GM12878 (cell line): ENCODE measurements at regions not wholly inside any gene's neighbourhood (a gene's known extent, or its start where the extent isn't known, plus 50 kb on each side); places are given as distances from the start of the nearest gene placed in this dataset.
A peak's percentile ranks its signal among the peaks of the same experiment; 100 is the strongest.

Experiments
- ATAC-seq: fragments of 200-7000 bp; cut with Tn5 transposase; 3 replicates; pipeline ENCODE4 v1.9.1; 2020; ENCODE audit warnings: mild to moderate bottlenecking, moderate library complexity
- BruUV-seq: library from RNA; stranded (reverse); fragments of 400-500 nt; replicated peaks from 2 replicates; lab custom pipeline; 2021; lab: Mats Ljungman, UMichigan
- CTCF ChIA-PET: fragments of 300-600 bp; sonication (Branson Sonifier 250); formaldehyde crosslinking; extraction: SDS; loops from one replicate; lab custom pipeline; 2021; ENCODE audit warnings: inconsistent platforms; lab: Yijun Ruan, JAX
- POLR2A ChIA-PET: fragments of 350-600 bp; formaldehyde crosslinking; extraction: SDS; loops from one replicate; lab custom pipeline; 2021; ENCODE audit warnings: inconsistent platforms; lab: Charles Lee
- RAD21 ChIA-PET: fragments of 300-600 bp; sonication (Branson Sonifier 250); formaldehyde crosslinking; loops from one replicate; lab custom pipeline; 2023; ENCODE audit warnings: antibody characterized with exemption; ENCODE audit not compliant: unreplicated experiment; lab: Charles Lee
- SMC1A ChIA-PET: fragments of 300-600 bp; sonication (Branson Sonifier 250); formaldehyde crosslinking; loops from one replicate; lab custom pipeline; 2023; ENCODE audit not compliant: unreplicated experiment, uncharacterized antibody; lab: Charles Lee
- DNase-seq: peaks from one replicate; pipeline ENCODE4 v3.0.0-alpha.2; 2011; ENCODE audit warnings: low read depth, low spot score
- FAIRE-seq: peaks from 3 replicates; lab custom pipeline; 2011; peaks lifted over from hg19 to GRCh38; lab: Jason Lieb, UNC
- H2AFZ ChIP-seq: 2 replicates; pipeline ENCODE4 v1.6.0; 2011; ENCODE audit warnings: low read depth, low read length, control low read depth; ENCODE audit not compliant: control insufficient read depth
- H3K27ac ChIP-seq: 2 replicates; pipeline ENCODE4 v1.5.1; 2011; ENCODE audit warnings: control low read depth; ENCODE audit not compliant: control insufficient read depth, insufficient read depth
- H3K27me3 ChIP-seq, 2 experiments: replicated peaks in 1 of 2; 2 replicates each; pipeline versions ENCODE4 v1.6.0 to v1.6.1; 2011; ENCODE audit warnings: low read length in 1 of 2; ENCODE audit not compliant: control insufficient read depth in 2 of 2, insufficient read depth in 2 of 2
- H3K36me3 ChIP-seq, 2 experiments: 2 replicates each; pipeline ENCODE4 v1.5.1; 2011; ENCODE audit warnings: low read length in 1 of 2; ENCODE audit not compliant: control insufficient read depth in 2 of 2, insufficient read depth in 2 of 2
- H3K4me1 ChIP-seq: 2 replicates; pipeline ENCODE4 v1.6.1; 2011; ENCODE audit warnings: mild to moderate bottlenecking, low read length, moderate library complexity, mixed read lengths; ENCODE audit not compliant: control insufficient read depth, insufficient read depth
- H3K4me2 ChIP-seq: 2 replicates; pipeline ENCODE4 v1.6.0; 2011; ENCODE audit warnings: control low read depth; ENCODE audit not compliant: control insufficient read depth, insufficient read depth
- H3K4me3 ChIP-seq: fragments of 200-600 bp; sonication (generic); 2 replicates; pipeline ENCODE4 v1.5.1; 2016
- H3K79me2 ChIP-seq: 2 replicates; pipeline ENCODE4 v1.6.0; 2011; ENCODE audit warnings: low read length; ENCODE audit not compliant: control insufficient read depth, insufficient read depth
- H3K9ac ChIP-seq: 2 replicates; pipeline ENCODE4 v1.8.0; 2011; ENCODE audit warnings: low read length, control low read depth, mixed read lengths; ENCODE audit not compliant: control insufficient read depth, insufficient read depth
- H3K9me3 ChIP-seq: replicated peaks from 3 replicates; pipeline ENCODE4 v1.5.1; 2011; ENCODE audit warnings: mild to moderate bottlenecking, low read length; ENCODE audit not compliant: control insufficient read depth, insufficient read depth
- H4K20me1 ChIP-seq: 2 replicates; pipeline ENCODE4 v1.6.0; 2011; ENCODE audit not compliant: control insufficient read depth, insufficient read depth
- ATF7 ChIP-seq: fragments of 450-650 bp; IDR thresholded peaks from 2 replicates; pipeline ENCODE4 v1.6.1; 2016; ENCODE audit warnings: low read depth, mild to moderate bottlenecking
- BCL11A ChIP-seq: IDR thresholded peaks from 2 replicates; pipeline ENCODE4 v1.6.1; 2011; ENCODE audit warnings: low read depth, low read length
- CREB1 ChIP-seq: IDR thresholded peaks from 2 replicates; pipeline ENCODE4 v1.6.1; 2012; ENCODE audit warnings: low read depth, mild to moderate bottlenecking, inconsistent platforms
- CREM ChIP-seq: IDR thresholded peaks from 2 replicates; pipeline ENCODE4 v1.6.1; 2014; ENCODE audit warnings: antibody characterized with exemption, low read depth
- DPF2 ChIP-seq: fragments of 450-650 bp; IDR thresholded peaks from 2 replicates; pipeline ENCODE4 v1.6.1; 2017; ENCODE audit warnings: mild to moderate bottlenecking
- EP300 ChIP-seq, 2 experiments: fragments of 150-350 bp in 1 of 2; IDR thresholded peaks; 2 replicates each; pipeline ENCODE4 v1.6.1; 2011 to 2012; ENCODE audit warnings: low read depth in 2 of 2, low read length in 2 of 2, borderline replicate concordance in 1 of 2, improper control_type of control experiment in 1 of 2, inconsistent platforms in 1 of 2; ENCODE audit not compliant: control insufficient read depth in 1 of 2
- ETV6 ChIP-seq, 2 experiments: fragments of 450-650 bp in 1 of 2; IDR thresholded peaks in 1 of 2; conservative IDR thresholded peaks in 1 of 2; 2 replicates each; pipeline ENCODE4 v1.6.1; 2014; ENCODE audit warnings: antibody characterized with exemption in 1 of 2, borderline replicate concordance in 1 of 2, low read depth in 1 of 2, mild to moderate bottlenecking in 1 of 2, moderate library complexity in 1 of 2
- GABPA ChIP-seq: IDR thresholded peaks from 2 replicates; pipeline ENCODE4 v1.6.1; 2014; ENCODE audit warnings: antibody characterized with exemption, low read depth, mild to moderate bottlenecking, inconsistent platforms
- HDAC6 ChIP-seq: fragments of 200-600 bp; sonication (generic); IDR thresholded peaks from one replicate; pipeline ENCODE4 v1.8.0; 2017; ENCODE audit warnings: antibody characterized with exemption; ENCODE audit not compliant: unreplicated experiment
- IKZF2 ChIP-seq, 2 experiments: fragments of 450-650 bp; IDR thresholded peaks; 2 replicates each; pipeline ENCODE4 v1.6.1; 2017; ENCODE audit warnings: mild to moderate bottlenecking in 2 of 2, moderate library complexity in 2 of 2
- MEF2B ChIP-seq: fragments of 450-650 bp; IDR thresholded peaks from 2 replicates; pipeline ENCODE4 v1.6.1; 2018; ENCODE audit warnings: mild to moderate bottlenecking, moderate library complexity; ENCODE audit not compliant: partially characterized antibody, poor library complexity, severe bottlenecking
- MYB ChIP-seq: fragments of 150-350 bp; IDR thresholded peaks from 2 replicates; pipeline ENCODE4 v1.6.1; 2014; ENCODE audit warnings: mild to moderate bottlenecking, low read depth, low read length, borderline replicate concordance
- NFIC ChIP-seq: IDR thresholded peaks from 2 replicates; pipeline ENCODE4 v1.6.1; 2012; ENCODE audit warnings: low read depth, mild to moderate bottlenecking, inconsistent platforms, low read length, moderate library complexity
- PKNOX1 ChIP-seq: fragments of 450-650 bp; IDR thresholded peaks from 2 replicates; pipeline ENCODE4 v1.6.1; 2016; ENCODE audit warnings: mild to moderate bottlenecking
- RELB ChIP-seq: fragments of 450-650 bp; IDR thresholded peaks from 2 replicates; pipeline ENCODE4 v1.6.1; 2017; ENCODE audit warnings: low read depth, mild to moderate bottlenecking, moderate library complexity
- TBL1XR1 ChIP-seq: IDR thresholded peaks from 2 replicates; pipeline ENCODE4 v1.6.1; 2012; ENCODE audit warnings: low read depth, low read length, improper control_type of control experiment
- TCF12 ChIP-seq: IDR thresholded peaks from 2 replicates; pipeline ENCODE4 v1.6.1; 2011; ENCODE audit warnings: low read depth, mild to moderate bottlenecking, low read length
- WRNIP1 ChIP-seq: IDR thresholded peaks from 2 replicates; pipeline ENCODE4 v1.6.1; 2011; ENCODE audit warnings: low read depth, low read length, improper control_type of control experiment, borderline replicate concordance
- ZNF384 ChIP-seq: IDR thresholded peaks from 2 replicates; pipeline ENCODE4 v1.6.1; 2012; ENCODE audit warnings: low read depth, mild to moderate bottlenecking, low read length, improper control_type of control experiment, borderline replicate concordance
- in situ Hi-C: fragments of 300-500 bp; cut with MboI; formaldehyde crosslinking; loops from 9 replicates; pipeline ENCODE4 v1.14.3; 2018; ENCODE audit warnings: mixed read lengths
- intact Hi-C: fragments of 100-400 bp; cut with micrococcal nuclease; formaldehyde crosslinking; loops from one replicate; pipeline ENCODE4 v1.14.2; 2022; ENCODE audit not compliant: unreplicated experiment

DNA sequence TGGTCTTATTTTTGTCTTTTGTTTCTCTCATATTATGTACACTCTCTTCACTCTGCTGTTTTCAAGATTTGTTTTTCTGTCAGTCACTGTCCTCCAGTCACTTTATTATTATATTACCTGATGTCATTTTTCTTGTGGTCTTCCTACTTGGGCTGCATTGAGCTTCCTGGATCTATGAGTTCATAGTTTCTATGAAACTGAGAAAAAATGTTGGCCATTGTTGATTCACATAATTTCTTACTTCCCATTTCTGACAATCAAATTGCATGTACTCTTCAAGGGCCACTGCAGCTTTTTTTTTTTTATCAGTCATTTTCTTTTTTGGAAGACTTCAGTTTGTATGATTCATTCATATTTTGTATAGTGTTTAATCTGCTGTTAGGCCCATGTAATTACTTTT is 1180.6 kb upstream of the GBE1 start:
- peak; percentile 98 for ATAC-seq
- intact Hi-C loops (loop anchor here (5.0 kb wide), 1 partner anchor 60 kb away; no protein-coding TSS in a partner anchor), in situ Hi-C loops (no loop called here)
- POLR2A ChIA-PET = no interaction called here
- no TSS peak for BruUV-seq
- Histone ChIP-seq H3K79me2 (no peaks in the 10 kb centered on the region), H3K9me3 (no peaks in the 10 kb centered on the region), H3K4me1 (no peaks in the 10 kb centered on the region), H2AFZ (no peak overlapping the region), H4K20me1 (no peaks in the 10 kb centered on the region), H3K4me3 (no peak overlapping the region), H3K9ac (no peak overlapping the region), H3K27ac (no peak overlapping the region), H3K36me3 (no peaks in the 10 kb centered on the region), H3K27me3 (no peaks in the 10 kb centered on the region), H3K4me2 (no peak overlapping the region)
- DNase-seq = peak; percentile 16
- CTCF ChIA-PET = interaction anchor here (0.7 kb wide), 1 partner anchor 276 kb away, joined by 3 read pairs; no protein-coding TSS in a partner anchor
- SMC1A ChIA-PET = interaction anchor here (0.7 to 1.2 kb wide), 5 partner anchors 44 to 1373 kb away, joined by 3 to 6 read pairs (median 3); no protein-coding TSS in a partner anchor
- no peak for FAIRE-seq
- RAD21 ChIA-PET = no interaction called here
- peak; percentile 28 for TF ChIP-seq MEF2B
- TF ChIP-seq CREM = peak; percentile 71
- no peak for TF ChIP-seq WRNIP1
- peak; percentile 16; the same call in 1 of the 2 replicates for TF ChIP-seq GABPA
- TF ChIP-seq PKNOX1 = peak; percentile 88
- peak; percentile 76 to 77; a peak in 3 of 4 replicates for TF ChIP-seq IKZF2 (IDR thresholded peaks at IDR 0.05)
- peak in 1 of 2 experiments; percentile 87; a peak in 2 of 4 replicates for TF ChIP-seq ETV6 (conservative IDR thresholded peaks at IDR 0.05 in 1 of 2, IDR thresholded peaks at IDR 0.05 in 1 of 2; ENCODE audit: borderline replicate concordance in 1 of 2, low read depth in 1 of 2)
- TF ChIP-seq ZNF384 = peak; percentile 81
- TF ChIP-seq NFIC = peak; percentile 87; the same call in 1 of the 2 replicates
- TF ChIP-seq DPF2 = peak; percentile 65; the same call in 1 of the 2 replicates
- TF ChIP-seq RELB = peak; percentile 59; the same call in 1 of the 2 replicates
- TF ChIP-seq ATF7 = peak; percentile 97
- TF ChIP-seq HDAC6 = no peak
- peak in 1 of 2 experiments; percentile 47; a peak in 1 of 4 replicates for TF ChIP-seq EP300 (IDR thresholded peaks at IDR 0.05; ENCODE audit: borderline replicate concordance in 1 of 2, control insufficient read depth in 1 of 2, low read depth in 2 of 2, low read length in 2 of 2)
- TF ChIP-seq TCF12 = no peak
- TF ChIP-seq BCL11A = peak; percentile 54; the same call in 1 of the 2 replicates
- TF ChIP-seq MYB = no peak
- no peak for TF ChIP-seq TBL1XR1
- TF ChIP-seq CREB1 = peak; percentile 46; the same call in 1 of the 2 replicates
